ENCODE measurements at regions not wholly inside any gene's neighbourhood (a gene's known extent, or its start where the extent isn't known, plus 50 kb on each side); places are given as distances from the start of the nearest gene placed in this dataset.

GRCh38 chr1:87888446-87888845 lies 559.8 kb downstream of the LMO4 start:
- DNase-seq: no peak

DNA sequence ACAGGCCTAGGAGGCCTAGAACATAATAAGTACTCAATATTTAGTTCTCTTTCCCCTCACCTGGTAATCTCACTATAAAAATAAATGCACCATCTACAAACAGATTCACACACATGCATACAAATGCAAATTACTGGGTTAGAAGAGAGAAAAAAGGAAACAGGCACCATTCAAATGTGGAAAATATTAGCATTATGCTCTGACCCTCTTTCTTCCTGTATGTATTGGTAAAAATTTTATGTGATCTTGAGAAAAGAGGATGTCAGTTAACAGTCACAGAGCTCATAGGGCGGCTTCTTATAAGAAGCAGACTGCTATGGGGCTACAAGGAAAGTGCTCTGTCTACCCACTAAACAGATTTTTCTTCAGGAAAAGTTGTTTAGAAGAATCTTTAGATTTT lies 565.4 kb downstream of the LMO4 start:
- no peak for DNase-seq

GRCh38 chr1:87897481-87897880 lies 568.8 kb downstream of the LMO4 start:
- no peak for DNase-seq

GRCh38 chr1:87898431-87898830 lies 569.8 kb downstream of the LMO4 start:
- no peak for DNase-seq

GRCh38 chr1:87899017-87899416 lies 570.3 kb downstream of the LMO4 start:
- no peak for DNase-seq

DNA sequence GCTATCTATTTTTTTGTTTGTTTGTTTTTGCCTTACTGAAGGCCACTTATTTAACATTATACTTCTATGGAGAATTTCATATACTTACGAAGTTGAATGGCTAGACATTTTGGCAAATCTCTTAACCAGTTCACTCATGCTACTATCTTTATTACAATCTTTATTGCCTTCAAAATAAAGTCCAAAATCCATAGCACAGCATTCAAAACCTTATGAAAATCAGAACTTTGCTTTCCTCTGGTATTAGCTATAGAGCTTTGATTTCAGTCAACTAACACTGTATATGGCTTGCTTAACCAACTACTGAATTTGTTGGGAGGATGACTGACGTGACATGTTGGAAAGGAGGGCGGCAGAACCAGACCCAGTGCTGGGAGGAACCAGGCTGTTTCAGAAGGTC lies 571.1 kb downstream of the LMO4 start:
- DNase-seq: no peak

GRCh38 chr1:87902830-87903229 lies 574.1 kb downstream of the LMO4 start:
- no peak for DNase-seq

- no peak for DNase-seq
Observed at GRCh38 chr1:87903242-87903641, 574.6 kb downstream of the LMO4 start.

DNA sequence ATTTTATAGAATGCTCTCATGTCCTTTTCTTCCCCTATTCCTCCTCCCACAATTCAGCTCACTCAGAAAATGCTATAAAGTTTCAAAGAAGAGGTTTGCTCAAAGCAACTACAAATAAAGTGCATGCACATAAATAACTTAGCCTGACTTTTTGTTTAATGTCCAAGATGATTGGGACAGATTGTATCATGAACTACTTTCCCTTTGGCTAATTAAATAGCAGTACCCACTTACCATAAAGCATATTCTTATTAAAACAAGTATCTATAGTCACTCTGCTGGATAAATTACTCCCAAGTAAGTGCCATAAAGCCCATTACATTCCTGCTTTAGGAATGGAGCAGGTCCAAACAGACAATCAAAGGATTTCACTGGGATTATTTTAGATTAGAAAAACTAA lies 576.0 kb downstream of the LMO4 start:
- DNase-seq: no peak

DNA sequence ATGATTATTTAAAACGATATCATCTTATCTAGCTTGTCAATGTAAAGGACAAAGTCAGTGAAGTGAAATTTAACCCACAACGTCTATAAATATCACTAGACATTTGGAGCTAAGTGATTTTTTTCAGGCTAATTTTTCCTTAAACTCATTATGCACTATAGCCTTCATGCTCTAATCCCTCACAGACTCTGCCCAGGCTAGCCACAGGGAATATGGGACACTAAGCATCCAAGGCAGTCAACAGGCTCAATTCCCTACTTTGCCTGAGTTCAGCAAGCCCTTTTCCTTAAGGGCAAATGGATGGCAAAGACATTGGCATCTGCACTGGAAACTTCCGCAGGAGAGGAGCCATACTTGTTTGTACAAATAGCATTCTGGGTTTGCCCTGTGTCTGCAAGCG lies 577.0 kb downstream of the LMO4 start:
- no peak for DNase-seq

DNA sequence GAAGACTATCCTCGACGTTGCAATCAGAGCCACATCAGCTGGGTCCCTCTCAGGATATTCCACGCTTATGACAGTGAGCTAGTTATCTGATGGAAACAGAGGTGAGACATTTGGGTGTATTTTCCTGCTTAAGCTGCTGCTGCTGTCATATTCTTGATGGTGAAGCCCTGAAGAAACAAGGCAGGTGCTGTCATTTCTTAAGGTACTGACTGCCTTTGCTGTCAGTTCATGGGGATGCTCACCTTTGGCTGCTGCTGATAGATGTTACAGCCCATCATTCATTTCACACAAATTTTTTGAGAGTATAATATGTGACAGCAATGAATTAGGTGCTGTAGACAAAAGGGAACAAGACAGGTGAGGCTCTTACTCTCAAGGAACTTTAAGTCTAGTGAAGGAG lies 577.4 kb downstream of the LMO4 start:
- DNase-seq: no peak

DNA sequence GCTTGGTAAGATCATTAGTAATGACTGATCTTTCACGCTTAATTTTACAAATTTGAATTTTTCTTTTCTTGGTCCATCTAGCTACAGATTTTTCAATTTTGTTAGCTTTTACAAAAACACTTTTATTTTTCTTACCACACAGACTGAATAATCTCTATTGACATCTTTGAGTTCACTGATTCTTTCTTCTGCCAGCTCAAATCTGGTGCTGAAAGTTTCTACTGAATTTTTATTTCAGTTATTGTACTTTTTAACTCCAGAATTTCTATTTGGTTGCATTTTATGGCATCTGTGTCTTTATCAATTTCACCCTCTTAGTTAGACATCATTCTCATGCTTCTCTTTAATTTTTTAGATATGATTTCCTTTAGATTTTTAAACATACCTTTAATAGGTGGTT lies 584.7 kb downstream of the LMO4 start:
- no peak for DNase-seq

- no peak for DNase-seq
Observed at GRCh38 chr1:87914396-87914795, 585.7 kb downstream of the LMO4 start.

DNA sequence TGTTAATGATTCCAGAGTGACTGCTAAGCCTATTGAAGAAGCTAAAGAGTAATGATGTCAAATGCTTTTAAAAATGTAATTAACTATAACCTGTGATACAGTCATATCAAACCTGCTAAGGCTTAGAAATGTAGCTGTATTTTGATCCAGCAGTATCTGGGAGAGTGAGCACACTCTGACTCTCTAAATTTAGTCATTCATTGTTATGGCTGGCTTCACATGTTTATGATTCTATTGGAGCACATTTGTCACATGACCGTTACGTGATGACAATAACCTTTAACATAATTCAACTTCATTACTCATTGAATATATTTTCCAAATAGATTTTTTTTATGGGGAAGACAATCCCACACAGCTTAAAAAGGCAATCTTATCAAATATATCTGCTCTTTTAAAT lies 587.1 kb downstream of the LMO4 start:
- no peak for DNase-seq

GRCh38 chr1:87916965-87917364 lies 588.3 kb downstream of the LMO4 start:
- no peak for DNase-seq

- no peak for DNase-seq
Observed at GRCh38 chr1:87918398-87918797, 589.7 kb downstream of the LMO4 start.

- DNase-seq: no peak
Observed at GRCh38 chr1:87922885-87923284, 594.2 kb downstream of the LMO4 start.

GRCh38 chr1:87926131-87926830 lies 597.6 kb downstream of the LMO4 start:
- DNase-seq: no peak

DNA sequence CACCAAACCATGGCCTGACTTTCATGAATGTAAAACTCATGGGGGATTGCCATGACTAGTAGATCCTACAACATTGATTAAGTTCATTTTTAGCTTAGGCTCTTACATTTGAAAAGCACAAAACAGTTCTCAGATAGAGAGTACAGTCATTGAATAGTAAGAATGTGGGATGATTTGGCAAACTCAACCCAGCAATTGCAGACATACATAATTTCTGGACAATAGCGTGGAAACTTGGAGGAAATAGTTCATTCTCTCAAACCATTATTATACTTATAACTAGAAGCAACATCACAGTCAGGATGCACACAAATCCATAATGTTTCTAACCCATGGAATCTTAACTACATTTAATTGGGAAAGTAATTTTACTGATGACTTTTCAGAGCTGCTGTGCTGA lies 598.2 kb downstream of the LMO4 start:
- DNase-seq: no peak

DNA sequence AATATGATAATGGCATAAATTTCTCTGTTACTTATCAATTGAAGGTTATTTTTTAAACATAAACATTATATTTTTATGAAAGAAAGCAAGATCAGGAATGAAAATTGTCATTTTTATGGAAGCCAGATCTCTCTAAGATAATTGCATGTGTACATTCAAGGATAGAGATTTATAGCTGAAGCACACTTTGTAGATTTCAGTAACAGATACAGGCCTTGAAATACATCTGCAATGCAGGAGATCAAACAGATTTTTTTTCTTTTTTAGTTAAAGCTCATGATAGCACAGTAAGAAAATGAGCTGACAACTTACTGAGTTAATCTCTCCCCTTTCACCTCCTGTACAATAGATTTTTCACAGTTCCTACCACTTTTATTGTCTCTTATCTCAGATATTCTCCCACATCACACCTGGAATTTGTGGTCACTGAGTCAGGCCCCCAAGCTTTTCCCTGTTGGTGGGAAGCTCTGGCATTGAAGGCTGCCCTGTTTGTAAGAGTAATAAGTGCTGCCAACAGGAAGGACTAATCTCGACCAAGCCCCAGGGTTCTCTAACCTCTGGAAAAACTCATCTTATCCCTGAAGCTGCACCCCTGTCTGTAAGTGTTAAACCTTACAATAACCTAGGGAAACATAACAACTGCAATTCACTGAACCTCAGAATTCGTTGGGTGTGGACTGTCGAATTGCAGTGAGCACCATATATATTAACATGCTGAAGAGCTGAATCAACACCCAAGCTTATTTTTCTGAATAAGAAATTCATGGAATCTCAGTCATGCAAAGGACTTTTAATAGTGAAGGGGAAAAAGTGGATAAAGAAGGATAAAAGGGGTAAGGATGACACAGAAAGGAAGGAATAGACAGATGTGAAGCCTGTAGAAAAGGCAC lies 599.0 kb downstream of the LMO4 start:
- DNase-seq: no peak

DNA sequence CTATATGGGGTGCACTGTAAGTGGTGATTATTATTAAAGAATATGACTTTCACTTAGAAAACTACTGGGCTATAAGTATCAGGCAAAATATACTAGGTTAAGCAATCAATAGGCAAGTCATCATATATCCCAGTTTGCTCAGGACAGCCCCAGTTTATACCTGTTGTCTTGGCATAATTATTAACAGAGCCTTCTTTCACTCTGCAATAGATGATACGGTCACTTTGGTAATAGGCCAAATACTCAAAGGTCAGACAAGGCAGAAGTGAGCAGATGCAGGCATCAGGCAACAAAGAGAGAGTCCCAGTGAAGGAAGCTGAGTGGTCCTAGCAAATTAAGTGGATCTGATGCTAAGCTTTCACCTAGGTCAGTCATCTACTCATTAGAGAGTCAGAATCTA lies 599.9 kb downstream of the LMO4 start:
- no peak for DNase-seq

DNA sequence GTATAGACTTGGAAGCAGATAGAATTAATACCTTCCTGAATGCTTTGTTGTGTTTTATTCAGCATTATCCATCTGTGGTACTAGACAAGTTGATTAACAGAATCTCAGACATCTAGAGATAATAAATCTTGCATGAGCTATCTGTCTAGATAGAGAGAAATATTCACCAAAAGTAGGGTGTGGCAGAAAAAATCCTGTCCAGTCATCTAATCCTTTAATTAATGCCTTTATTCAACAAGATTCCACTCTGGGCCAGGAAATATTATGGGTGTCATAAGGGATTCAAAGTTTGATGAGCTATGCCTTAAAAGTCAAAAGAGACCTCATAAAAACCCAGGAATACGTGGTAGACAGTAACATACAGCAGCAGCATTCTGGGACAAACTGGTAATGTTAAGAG lies 601.2 kb downstream of the LMO4 start:
- DNase-seq: no peak

GRCh38 chr1:87930796-87931195 lies 602.1 kb downstream of the LMO4 start:
- no peak for DNase-seq

DNA sequence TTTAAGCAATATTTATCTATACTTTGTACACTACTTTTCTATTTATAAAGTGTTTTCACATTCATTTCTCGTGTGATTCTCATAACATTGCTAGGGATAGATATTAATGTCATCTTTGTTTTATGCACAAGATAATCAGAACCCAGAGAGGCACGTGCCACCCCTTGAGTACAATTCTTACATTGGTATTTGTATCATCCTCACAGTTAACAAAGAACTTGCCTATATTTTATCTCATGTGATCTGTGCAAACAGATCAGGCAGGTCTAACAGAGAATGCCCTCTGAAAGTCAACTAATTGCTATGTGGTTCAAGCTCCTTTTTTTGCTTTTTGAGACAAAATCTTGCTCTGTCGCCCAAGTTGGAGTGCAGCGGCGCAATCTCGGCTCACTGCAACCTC lies 604.5 kb downstream of the LMO4 start:
- no peak for DNase-seq

DNA sequence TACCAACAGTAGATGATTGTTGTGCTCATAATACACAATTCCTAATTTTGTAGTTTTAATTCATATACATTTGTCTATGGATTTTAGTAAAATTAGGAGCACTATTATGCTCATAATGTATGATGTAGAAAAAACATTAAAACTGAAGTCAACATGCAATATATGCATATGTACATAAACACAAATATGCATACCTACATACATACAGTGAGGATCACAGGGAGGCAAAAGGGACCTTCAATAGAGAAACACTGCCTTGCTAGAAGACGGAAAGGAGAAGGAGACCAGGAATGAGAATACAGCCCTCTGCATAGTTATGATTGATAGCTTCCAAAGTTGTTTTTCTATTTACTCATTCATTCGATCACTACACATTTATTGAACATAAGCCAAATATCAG lies 606.5 kb downstream of the LMO4 start:
- DNase-seq: no peak
